H1 (cell line): ENCODE measurements at regions not wholly inside any gene's neighbourhood (a gene's known extent, or its start where the extent isn't known, plus 50 kb on each side); places are given as distances from the start of the nearest gene placed in this dataset.

Source experiments
- CHD2 ChIP-seq: IDR thresholded peaks from 2 replicates; pipeline ENCODE4 v1.6.1; 2012; ENCODE audit warnings: low read length, improper control_type of control experiment
- CHD7 ChIP-seq: fragments of 300-600 bp; sonication (generic); IDR thresholded peaks from 2 replicates; pipeline ENCODE4 v1.7.1; 2012; ENCODE audit warnings: low read length, moderate library complexity, mild to moderate bottlenecking, inconsistent platforms; ENCODE audit not compliant: insufficient replicate concordance
- EP300 ChIP-seq, 2 experiments: IDR thresholded peaks; 1 replicate in 1 of 2; 2 replicates in 1 of 2; pipeline ENCODE4 v1.6.1; 2011 to 2012; ENCODE audit warnings: low read depth in 2 of 2, low read length in 2 of 2, mild to moderate bottlenecking in 2 of 2, borderline replicate concordance in 1 of 2, inconsistent platforms in 1 of 2, moderate library complexity in 1 of 2
- JUN ChIP-seq: IDR thresholded peaks from 2 replicates; pipeline ENCODE4 v1.6.1; 2011; ENCODE audit warnings: low read depth, mild to moderate bottlenecking, improper control_type of control experiment, low read length
- KDM1A ChIP-seq: fragments of 200-600, 300-600 bp; sonication (generic); IDR thresholded peaks from 2 replicates; pipeline ENCODE4 v1.7.1; 2016; ENCODE audit warnings: mild to moderate bottlenecking, low read length, borderline replicate concordance
- SIN3A ChIP-seq, 2 experiments: IDR thresholded peaks in 1 of 2; conservative IDR thresholded peaks in 1 of 2; 2 replicates each; pipeline ENCODE4 v1.6.1; 2011 to 2012; ENCODE audit warnings: low read length in 2 of 2, improper control_type of control experiment in 1 of 2, low read depth in 1 of 2, mild to moderate bottlenecking in 1 of 2
- TAF1 ChIP-seq: IDR thresholded peaks from 2 replicates; pipeline ENCODE4 v1.6.1; 2011; ENCODE audit warnings: mild to moderate bottlenecking, low read depth, low read length
- TAF7 ChIP-seq: optimal IDR thresholded peaks from 2 replicates; pipeline ENCODE3; 2011; ENCODE audit warnings: low read depth, mild to moderate bottlenecking, inconsistent platforms, low read length, moderate library complexity, borderline replicate concordance

- TF ChIP-seq CHD7 (no peak), KDM1A (no peak), JUN (no peak), CHD2 (no peak), TAF1 (no peak), SIN3A (conservative IDR thresholded peaks at IDR 0.05 in 1 of 2, IDR thresholded peaks at IDR 0.05 in 1 of 2; ENCODE audit: low read depth in 1 of 2, low read length in 2 of 2) (no peak), EP300 (IDR thresholded peaks at IDR 0.05; ENCODE audit: borderline replicate concordance in 1 of 2, low read depth in 2 of 2, low read length in 2 of 2) (no peak), TAF7 (no peak)
- TF ChIP-seq, all 59 proteins: peak for 0
Measured at GRCh38 chr21:28788030-28788429, 204.6 kb downstream of the LTN1 start (continued).
